Glomerular endothelial cell (primary cell): ENCODE measurements at regions not wholly inside any gene's neighbourhood (a gene's known extent, or its start where the extent isn't known, plus 50 kb on each side); places are given as distances from the start of the nearest gene placed in this dataset.

Source experiments
- DNase-seq: peaks from one replicate; pipeline ENCODE4 v3.0.0-alpha.2; 2011; ENCODE audit warnings: low read depth, low spot score; ENCODE audit errors: extremely low read depth

GRCh38 chr14:34250959-34251358, 211.1 kb downstream of the SPTSSA start:
- no peak for DNase-seq

GRCh38 chr14:34247605-34248004, 214.4 kb downstream of the SPTSSA start:
- DNase-seq: no peak

- no peak for DNase-seq
These were observed 215.8 kb downstream of the SPTSSA start for GRCh38 chr14:34246206-34246605.

- DNase-seq: no peak
These were observed 218.6 kb downstream of the SPTSSA start for GRCh38 chr14:34243401-34243800.

GRCh38 chr14:34243001-34243400, 219.0 kb downstream of the SPTSSA start:
- DNase-seq: no peak

- DNase-seq: no peak
These were observed 220.8 kb downstream of the SPTSSA start for GRCh38 chr14:34241185-34241711.

- no peak for DNase-seq
These were observed 223.4 kb downstream of the SPTSSA start for GRCh38 chr14:34238610-34239009.

- DNase-seq: no peak
These were observed 224.4 kb downstream of the SPTSSA start for GRCh38 chr14:34237677-34238076.

- DNase-seq: no peak
These were observed 225.0 kb downstream of the SPTSSA start for GRCh38 chr14:34237081-34237480.

GRCh38 chr14:34235643-34236300, 226.3 kb downstream of the SPTSSA start:
- no peak for DNase-seq

- DNase-seq: no peak
These were observed 227.8 kb downstream of the SPTSSA start for GRCh38 chr14:34234258-34234657.

- no peak for DNase-seq
These were observed 228.4 kb downstream of the SPTSSA start for GRCh38 chr14:34233619-34234018.

GRCh38 chr14:34232790-34233189, 229.2 kb downstream of the SPTSSA start:
- no peak for DNase-seq

- DNase-seq: no peak
These were observed 230.4 kb downstream of the SPTSSA start for GRCh38 chr14:34231626-34232025.

- no peak for DNase-seq
These were observed 232.9 kb downstream of the SPTSSA start for GRCh38 chr14:34229140-34229539.

GRCh38 chr14:34228650-34228976, 233.4 kb downstream of the SPTSSA start:
- DNase-seq: no peak

- no peak for DNase-seq
These were observed 234.0 kb downstream of the SPTSSA start for GRCh38 chr14:34227834-34228649.

GRCh38 chr14:34224221-34224620, 237.8 kb downstream of the SPTSSA start:
- no peak for DNase-seq

GRCh38 chr14:34223373-34224148, 238.5 kb downstream of the SPTSSA start:
- DNase-seq: no peak

- DNase-seq: no peak
These were observed 239.2 kb downstream of the SPTSSA start for GRCh38 chr14:34222867-34223266.

GRCh38 chr14:34222122-34222521, 239.9 kb downstream of the SPTSSA start:
- no peak for DNase-seq
